Brain microvascular endothelial cell (primary cell): ENCODE measurements at regions not wholly inside any gene's neighbourhood (a gene's known extent, or its start where the extent isn't known, plus 50 kb on each side); places are given as distances from the start of the nearest gene placed in this dataset.

Experiments
- DNase-seq: peaks from one replicate; pipeline ENCODE4 v3.0.0-alpha.2; 2020
- H3K27ac ChIP-seq: fragments of 250-450 bp; sonication (Bioruptor Pico); 2 replicates; pipeline ENCODE4 v1.5.1; 2020; ENCODE audit warnings: mild to moderate bottlenecking, moderate library complexity
- H3K27me3 ChIP-seq: fragments of 250-450 bp; sonication (Bioruptor Pico); replicated peaks from 2 replicates; pipeline ENCODE4 v1.5.1; 2020; ENCODE audit warnings: mild to moderate bottlenecking
- H3K36me3 ChIP-seq: fragments of 250-450 bp; sonication (Bioruptor Pico); replicated peaks from 2 replicates; pipeline ENCODE4 v1.5.1; 2020; ENCODE audit warnings: mild to moderate bottlenecking
- H3K4me3 ChIP-seq: 2 replicates; pipeline ENCODE4 v1.5.1; 2011; ENCODE audit warnings: low read depth, mild to moderate bottlenecking, control low read depth, low read length, moderate library complexity
- CTCF ChIP-seq: IDR thresholded peaks from 2 replicates; pipeline ENCODE4 v1.5.1; 2011; ENCODE audit warnings: low read depth, mild to moderate bottlenecking, moderate library complexity, low read length, control low read depth, inconsistent platforms; ENCODE audit errors: missing control alignments
- in situ Hi-C: cut with HindIII; loops from 2 replicates; pipeline ENCODE4 v1.10.0; 2017; ENCODE audit warnings: low sequenced_read_pairs, low pct_ligation_motif_present

GRCh38 chr14:75340921-75341320 lies 62.3 kb downstream of the FOS start:
- in situ Hi-C loops = no loop called here
- H3K4me3 ChIP-seq = no peak overlapping the region
- H3K27me3 ChIP-seq = no peaks in the 10 kb centered on the region
- H3K27ac ChIP-seq = no peak overlapping the region
- no peak for DNase-seq
- TF ChIP-seq CTCF = no peak
- H3K36me3 ChIP-seq = no peaks in the 10 kb centered on the region

- H3K27me3 ChIP-seq = no peaks in the 10 kb centered on the region
- no peak overlapping the region for H3K4me3 ChIP-seq
- in situ Hi-C loops = no loop called here
- no peak for TF ChIP-seq CTCF
- H3K36me3 ChIP-seq = no peaks in the 10 kb centered on the region
- no peak overlapping the region for H3K27ac ChIP-seq
- DNase-seq = no peak
These were observed 63.0 kb downstream of the FOS start for GRCh38 chr14:75341620-75342019.

- H3K27me3 ChIP-seq = no peaks in the 10 kb centered on the region
- H3K4me3 ChIP-seq = no peak overlapping the region
- TF ChIP-seq CTCF = no peak
- no peak for DNase-seq
- H3K36me3 ChIP-seq = no peaks in the 10 kb centered on the region
- in situ Hi-C loops = no loop called here
- no peak overlapping the region for H3K27ac ChIP-seq
These were observed 64.4 kb downstream of the FOS start for GRCh38 chr14:75342762-75343599.

GRCh38 chr14:75343911-75344310 lies 65.3 kb downstream of the FOS start:
- Histone ChIP-seq H3K4me3 (no peak overlapping the region), H3K36me3 (no peaks in the 10 kb centered on the region), H3K27me3 (no peaks in the 10 kb centered on the region), H3K27ac (no peak overlapping the region)
- in situ Hi-C loops = no loop called here
- no peak for TF ChIP-seq CTCF
- peak; percentile 7 for DNase-seq

- no peaks in the 10 kb centered on the region for H3K27me3 ChIP-seq
- TF ChIP-seq CTCF = no peak
- DNase-seq = no peak
- no peaks in the 10 kb centered on the region for H3K36me3 ChIP-seq
- no peak overlapping the region for H3K27ac ChIP-seq
- in situ Hi-C loops = no loop called here
- no peak overlapping the region for H3K4me3 ChIP-seq
These were observed 65.8 kb downstream of the FOS start for GRCh38 chr14:75344411-75344810.
